SK-N-SH (cell line): ENCODE measurements at regions not wholly inside any gene's neighbourhood (a gene's known extent, or its start where the extent isn't known, plus 50 kb on each side); places are given as distances from the start of the nearest gene placed in this dataset.

ENCODE experiments used
- EZH2phosphoT487 ChIP-seq: fragments of 200-600 bp; sonication (generic); IDR thresholded peaks from 2 replicates; pipeline ENCODE4 v1.6.1; 2017; ENCODE audit warnings: low read depth, mixed run types, mild to moderate bottlenecking, antibody characterized with exemption, moderate library complexity, borderline replicate concordance
- GABPA ChIP-seq: IDR thresholded peaks from 2 replicates; pipeline ENCODE4 v1.4.0; 2012; ENCODE audit warnings: low read depth, mild to moderate bottlenecking
- MAX ChIP-seq: IDR thresholded peaks from 2 replicates; pipeline ENCODE4 v1.4.0; 2012; ENCODE audit warnings: low read depth
- SMC3 ChIP-seq: IDR thresholded peaks from 2 replicates; pipeline ENCODE4 v1.6.1; 2012; ENCODE audit warnings: low read depth, low read length, improper control_type of control experiment
- YY1 ChIP-seq: IDR thresholded peaks from 2 replicates; pipeline ENCODE4 v1.4.0; 2012; ENCODE audit warnings: low read depth, mild to moderate bottlenecking
- TF ChIP-seq, protein P1 (sequence below): fragments of 200-600 bp; sonication (generic); IDR thresholded peaks from 2 replicates; pipeline ENCODE4 v1.6.1; 2017; ENCODE audit warnings: antibody characterized with exemption, mild to moderate bottlenecking, moderate library complexity

DNA sequence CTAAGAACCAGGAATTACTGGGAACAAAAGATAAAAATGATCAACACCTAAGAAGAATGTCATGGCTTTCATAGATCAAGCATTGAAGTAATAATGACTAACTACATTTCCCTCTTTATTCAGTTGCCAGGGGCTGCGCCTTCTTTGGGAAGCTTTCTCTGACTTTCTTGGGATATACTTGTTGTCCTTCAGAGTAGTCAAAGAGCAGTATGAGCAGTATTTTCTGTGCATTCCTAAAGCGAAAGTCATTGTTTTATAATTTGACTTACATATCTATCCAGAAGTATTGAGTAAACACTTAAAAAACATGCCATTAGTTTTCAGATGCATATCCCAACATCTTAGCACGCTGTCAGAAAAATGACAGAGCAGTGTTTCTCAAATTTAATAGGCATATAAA, 2412.4 kb downstream of the PCDH9 start:
- TF ChIP-seq, protein P1, sequence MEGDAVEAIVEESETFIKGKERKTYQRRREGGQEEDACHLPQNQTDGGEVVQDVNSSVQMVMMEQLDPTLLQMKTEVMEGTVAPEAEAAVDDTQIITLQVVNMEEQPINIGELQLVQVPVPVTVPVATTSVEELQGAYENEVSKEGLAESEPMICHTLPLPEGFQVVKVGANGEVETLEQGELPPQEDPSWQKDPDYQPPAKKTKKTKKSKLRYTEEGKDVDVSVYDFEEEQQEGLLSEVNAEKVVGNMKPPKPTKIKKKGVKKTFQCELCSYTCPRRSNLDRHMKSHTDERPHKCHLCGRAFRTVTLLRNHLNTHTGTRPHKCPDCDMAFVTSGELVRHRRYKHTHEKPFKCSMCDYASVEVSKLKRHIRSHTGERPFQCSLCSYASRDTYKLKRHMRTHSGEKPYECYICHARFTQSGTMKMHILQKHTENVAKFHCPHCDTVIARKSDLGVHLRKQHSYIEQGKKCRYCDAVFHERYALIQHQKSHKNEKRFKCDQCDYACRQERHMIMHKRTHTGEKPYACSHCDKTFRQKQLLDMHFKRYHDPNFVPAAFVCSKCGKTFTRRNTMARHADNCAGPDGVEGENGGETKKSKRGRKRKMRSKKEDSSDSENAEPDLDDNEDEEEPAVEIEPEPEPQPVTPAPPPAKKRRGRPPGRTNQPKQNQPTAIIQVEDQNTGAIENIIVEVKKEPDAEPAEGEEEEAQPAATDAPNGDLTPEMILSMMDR = no peak
- TF ChIP-seq YY1 (no peak), GABPA (no peak), MAX (no peak), SMC3 (no peak), EZH2phosphoT487 (no peak)
